A673 (cell line): ENCODE measurements at regions not wholly inside any gene's neighbourhood (a gene's known extent, or its start where the extent isn't known, plus 50 kb on each side); places are given as distances from the start of the nearest gene placed in this dataset.

Source experiments
- BruUV-seq: library from RNA; stranded (reverse); fragments of 400-500 nt; replicated peaks from 2 replicates; lab custom pipeline; 2021; lab: Mats Ljungman, UMichigan
- CTCF ChIA-PET: fragments of 300-600 bp; sonication (Branson Sonifier 250); formaldehyde crosslinking; loops from one replicate; lab custom pipeline; 2022; ENCODE audit warnings: antibody characterized with exemption; lab: Charles Lee
- POLR2A ChIA-PET: fragments of 300-600 bp; sonication (Branson Sonifier 250); formaldehyde crosslinking; loops from one replicate; lab custom pipeline; 2022; ENCODE audit warnings: antibody characterized with exemption; ENCODE audit not compliant: low non-redundant PET; lab: Charles Lee
- DNase-seq: peaks from one replicate; pipeline ENCODE4 v3.0.0-alpha.2; 2015; ENCODE audit warnings: low spot score
- H3K27ac ChIP-seq: fragments of 200-600 bp; sonication (generic); 2 replicates; pipeline ENCODE4 v1.5.1; 2016; ENCODE audit warnings: mixed run types, low read depth, mild to moderate bottlenecking, mixed read lengths, antibody characterized with exemption, low read length; ENCODE audit not compliant: poor library complexity, severe bottlenecking
- H3K27me3 ChIP-seq: fragments of 200-600 bp; sonication (generic); replicated peaks from 2 replicates; pipeline ENCODE4 v1.6.1; 2017; ENCODE audit warnings: mixed run types, low read depth, mild to moderate bottlenecking, mixed read lengths, antibody characterized with exemption, low read length; ENCODE audit not compliant: insufficient read depth, poor library complexity
- H3K36me3 ChIP-seq: fragments of 200-600 bp; sonication (generic); 2 replicates; pipeline ENCODE4 v1.6.1; 2016; ENCODE audit warnings: mixed run types, mild to moderate bottlenecking, mixed read lengths, antibody characterized with exemption, low read length; ENCODE audit not compliant: insufficient read depth, poor library complexity, severe bottlenecking
- H3K4me1 ChIP-seq: fragments of 200-600 bp; sonication (generic); 2 replicates; pipeline ENCODE4 v1.6.1; 2017; ENCODE audit warnings: mixed run types, mild to moderate bottlenecking, mixed read lengths, antibody characterized with exemption, low read length; ENCODE audit not compliant: insufficient read depth, poor library complexity, severe bottlenecking
- H3K4me3 ChIP-seq: fragments of 200-600 bp; sonication (generic); 2 replicates; pipeline ENCODE4 v1.5.1; 2016; ENCODE audit warnings: low read depth, mixed run types, mild to moderate bottlenecking, mixed read lengths, low read length; ENCODE audit not compliant: poor library complexity, severe bottlenecking
- H3K9me3 ChIP-seq: fragments of 200-600 bp; sonication (generic); 2 replicates; pipeline ENCODE4 v1.6.1; 2016; ENCODE audit warnings: mixed run types, low read depth, mild to moderate bottlenecking, mixed read lengths, antibody characterized with exemption, low read length; ENCODE audit not compliant: poor library complexity, severe bottlenecking
- CTCF ChIP-seq: fragments of 300-800, 200-600 bp; sonication (generic); conservative IDR thresholded peaks from 2 replicates; pipeline ENCODE4 v1.5.1; 2017; ENCODE audit warnings: low read depth, mild to moderate bottlenecking, antibody characterized with exemption, low read length, moderate library complexity, mixed read lengths
- EZH2 ChIP-seq: fragments of 200-600 bp; sonication (generic); IDR thresholded peaks from 2 replicates; pipeline ENCODE4 v1.6.1; 2017; ENCODE audit warnings: borderline replicate concordance, low read depth, mild to moderate bottlenecking, mixed read lengths, antibody characterized with exemption, low read length; ENCODE audit not compliant: poor library complexity, severe bottlenecking
- intact Hi-C: fragments of 100-400 bp; cut with micrococcal nuclease; formaldehyde crosslinking; loops from one replicate; pipeline ENCODE4 v1.10.0; 2022; ENCODE audit not compliant: unreplicated experiment

DNA sequence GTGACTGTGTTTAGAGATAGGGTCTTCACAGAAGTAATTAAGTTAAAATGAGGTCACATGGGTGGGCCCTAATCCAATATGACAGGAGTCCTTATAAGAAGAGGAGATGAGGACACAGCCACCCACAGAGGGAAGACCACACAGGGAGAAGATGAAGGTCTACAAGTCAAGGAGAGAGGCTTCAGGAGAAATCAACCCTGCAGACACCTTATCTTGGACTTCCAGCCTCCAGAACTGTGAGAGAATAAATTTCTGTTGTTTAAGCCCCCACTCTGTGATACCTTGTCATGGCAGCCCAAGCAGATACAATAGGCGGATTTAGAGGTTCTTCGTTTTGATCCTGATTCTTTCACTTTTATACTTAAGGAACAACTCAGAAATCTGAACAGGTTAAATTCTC is 63.5 kb upstream of the NEDD9 start:
- H3K36me3 ChIP-seq: no peaks in the 10 kb centered on the region
- POLR2A ChIA-PET: no interaction called here
- no peaks in the 10 kb centered on the region for H3K9me3 ChIP-seq
- CTCF ChIA-PET: no interaction called here
- DNase-seq: no peak
- no peak overlapping the region for H3K4me3 ChIP-seq
- no TSS peak for BruUV-seq
- H3K27ac ChIP-seq: no peak overlapping the region
- intact Hi-C loops: no loop called here
- TF ChIP-seq CTCF (no peak), EZH2 (no peak)
- H3K4me1 ChIP-seq: no peaks in the 10 kb centered on the region
- no peaks in the 10 kb centered on the region for H3K27me3 ChIP-seq

GRCh38 chr6:11294228-11294627 is 61.8 kb upstream of the NEDD9 start:
- Histone ChIP-seq H3K4me1 (no peaks in the 10 kb centered on the region), H3K4me3 (no peak overlapping the region), H3K9me3 (no peaks in the 10 kb centered on the region), H3K27me3 (no peaks in the 10 kb centered on the region), H3K27ac (no peak overlapping the region), H3K36me3 (no peaks in the 10 kb centered on the region)
- TF ChIP-seq CTCF (no peak), EZH2 (no peak)
- intact Hi-C loops: no loop called here
- ChIA-PET CTCF (no interaction called here), POLR2A (no interaction called here)
- DNase-seq: no peak
- no TSS peak for BruUV-seq

- intact Hi-C loops: no loop called here
- ChIA-PET CTCF (no interaction called here), POLR2A (no interaction called here)
- Histone ChIP-seq H3K4me3 (no peak overlapping the region), H3K27ac (no peak overlapping the region), H3K4me1 (no peaks in the 10 kb centered on the region), H3K9me3 (no peaks in the 10 kb centered on the region), H3K27me3 (no peaks in the 10 kb centered on the region), H3K36me3 (no peaks in the 10 kb centered on the region)
- BruUV-seq: no TSS peak
- no peak for DNase-seq
- TF ChIP-seq CTCF: no peak
- TF ChIP-seq EZH2: no peak
Observed at GRCh38 chr6:11292594-11293236, 60.2 kb upstream of the NEDD9 start.
